ENCODE measurements at regions not wholly inside any gene's neighbourhood (a gene's known extent, or its start where the extent isn't known, plus 50 kb on each side); places are given as distances from the start of the nearest gene placed in this dataset.

- TF ChIP-seq GATA2 (IDR thresholded peaks at IDR 0.05; ENCODE audit: low read depth, low read length) (no peak), GATA3 (IDR thresholded peaks at IDR 0.05; ENCODE audit: low read depth, low read length) (no peak)
Observed at GRCh38 chr12:63416788-63417187, 251.5 kb downstream of the DPY19L2 start.

All from SH-SY5Y (cell line).